GM23338 (cell line): ENCODE measurements at regions not wholly inside any gene's neighbourhood (a gene's known extent, or its start where the extent isn't known, plus 50 kb on each side); places are given as distances from the start of the nearest gene placed in this dataset.

Source experiments
- ATAC-seq: fragments of 200-7000 bp; cut with Tn5 transposase; 3 replicates; pipeline ENCODE4 v1.9.1; 2020
- DNase-seq: peaks from one replicate; pipeline ENCODE4 v3.0.0-alpha.2; 2015; ENCODE audit warnings: low spot score
- H2AFZ ChIP-seq: fragments of 200-600 bp; sonication (generic); 2 replicates; pipeline ENCODE4 v1.8.0; 2016; ENCODE audit warnings: antibody characterized with exemption, mild to moderate bottlenecking, moderate library complexity
- H3F3A ChIP-seq: fragments of 200-600 bp; sonication (generic); replicated peaks from 2 replicates; pipeline ENCODE4 v1.8.0; 2017; ENCODE audit warnings: antibody characterized with exemption, mixed run types, low read depth
- H3K27ac ChIP-seq: fragments of 200-600 bp; sonication (generic); 2 replicates; pipeline ENCODE4 v1.6.1; 2016; ENCODE audit warnings: low read depth
- H3K27me3 ChIP-seq: fragments of 200-600 bp; sonication (generic); 2 replicates; pipeline ENCODE4 v1.8.0; 2016; ENCODE audit warnings: mild to moderate bottlenecking, mixed run types, moderate library complexity; ENCODE audit not compliant: insufficient read depth
- H3K36me3 ChIP-seq: fragments of 200-600 bp; sonication (generic); 2 replicates; pipeline ENCODE4 v1.8.0; 2016; ENCODE audit warnings: mild to moderate bottlenecking; ENCODE audit not compliant: insufficient read depth
- H3K4me1 ChIP-seq: fragments of 200-600 bp; sonication (generic); 2 replicates; pipeline ENCODE4 v1.8.0; 2016; ENCODE audit warnings: mild to moderate bottlenecking, moderate library complexity; ENCODE audit not compliant: insufficient read depth
- H3K4me2 ChIP-seq: fragments of 200-600 bp; sonication (generic); 2 replicates; pipeline ENCODE4 v1.7.1; 2017; ENCODE audit warnings: mixed run types
- H3K4me3 ChIP-seq: fragments of 200-600 bp; sonication (generic); 2 replicates; pipeline ENCODE4 v1.6.1; 2016; ENCODE audit warnings: mixed run types
- H3K79me2 ChIP-seq: fragments of 200-600 bp; sonication (generic); replicated peaks from 2 replicates; pipeline ENCODE4 v1.8.0; 2017; ENCODE audit warnings: mild to moderate bottlenecking; ENCODE audit not compliant: insufficient read depth
- H3K9me2 ChIP-seq: fragments of 200-600 bp; sonication (generic); 2 replicates; pipeline ENCODE4 v1.8.0; 2017; ENCODE audit not compliant: insufficient read depth
- H4K20me1 ChIP-seq: fragments of 200-600 bp; sonication (generic); replicated peaks from 2 replicates; pipeline ENCODE4 v1.8.0; 2017; ENCODE audit warnings: mild to moderate bottlenecking; ENCODE audit not compliant: insufficient read depth
- H3K27ac Mint-ChIP-seq: 2 replicates; pipeline ENCODE4 v1.8.0; 2020; ENCODE audit warnings: inconsistent platforms, mild to moderate bottlenecking, moderate library complexity, mixed read lengths
- H3K27me3 Mint-ChIP-seq: 3 replicates; pipeline ENCODE4 v1.8.0; 2022; ENCODE audit warnings: low read depth, mild to moderate bottlenecking, moderate library complexity, mixed read lengths, inconsistent platforms; ENCODE audit not compliant: insufficient read depth, poor library complexity
- H3K36me3 Mint-ChIP-seq: 3 replicates; pipeline ENCODE4 v1.8.0; 2021; ENCODE audit warnings: low read depth, mild to moderate bottlenecking, inconsistent platforms, moderate library complexity, mixed read lengths
- H3K4me1 Mint-ChIP-seq: 3 replicates; pipeline ENCODE4 v1.8.0; 2020; ENCODE audit warnings: mild to moderate bottlenecking, inconsistent platforms, mixed read lengths
- H3K4me3 Mint-ChIP-seq: 3 replicates; pipeline ENCODE4 v1.8.0; 2021; ENCODE audit warnings: moderate library complexity, mild to moderate bottlenecking, inconsistent platforms, mixed read lengths
- H3K9me3 Mint-ChIP-seq: 3 replicates; pipeline ENCODE4 v1.8.0; 2020; ENCODE audit warnings: moderate library complexity, mild to moderate bottlenecking, inconsistent platforms, mixed read lengths
- CREB1 ChIP-seq: fragments of 250-450 bp; sonication (Bioruptor Pico); IDR thresholded peaks from 2 replicates; pipeline ENCODE4 v1.5.0; 2020; ENCODE audit warnings: low read depth, mild to moderate bottlenecking, moderate library complexity
- CTCF ChIP-seq, 2 experiments: fragments of 200-600 bp in 1 of 2; sonication (generic) in 1 of 2; conservative IDR thresholded peaks; 2 replicates each; pipeline versions ENCODE4 v1.5.1 to v1.6.1; 2016 to 2017; ENCODE audit warnings: antibody characterized with exemption in 2 of 2, low read depth in 2 of 2, mild to moderate bottlenecking in 2 of 2, moderate library complexity in 1 of 2
- ETS1 ChIP-seq: IDR thresholded peaks from 2 replicates; pipeline ENCODE4 v1.6.1; 2016; ENCODE audit warnings: antibody characterized with exemption
- EZH2 ChIP-seq: fragments of 200-600 bp; sonication (generic); IDR thresholded peaks from one replicate; pipeline ENCODE4 v1.8.0; 2017; ENCODE audit warnings: antibody characterized with exemption, mild to moderate bottlenecking, low read depth; ENCODE audit not compliant: unreplicated experiment
- EZH2phosphoT487 ChIP-seq: fragments of 200-600 bp; sonication (generic); IDR thresholded peaks from one replicate; pipeline ENCODE4 v1.8.1; 2018; ENCODE audit warnings: antibody characterized with exemption; ENCODE audit not compliant: unreplicated experiment
- JUNB ChIP-seq: IDR thresholded peaks from one replicate; pipeline ENCODE4 v1.6.1; 2016; ENCODE audit warnings: antibody characterized with exemption; ENCODE audit not compliant: unreplicated experiment
- NANOG ChIP-seq: IDR thresholded peaks from 2 replicates; pipeline ENCODE4 v1.6.1; 2016; ENCODE audit warnings: antibody characterized with exemption, borderline replicate concordance
- POLR2AphosphoS5 ChIP-seq: IDR thresholded peaks from 2 replicates; pipeline ENCODE4 v1.6.1; 2016; ENCODE audit warnings: antibody characterized with exemption, low read depth
- REST ChIP-seq: IDR thresholded peaks from one replicate; pipeline ENCODE4 v1.6.1; 2018; ENCODE audit warnings: antibody characterized with exemption; ENCODE audit not compliant: unreplicated experiment
- STAT1 ChIP-seq: IDR thresholded peaks from one replicate; pipeline ENCODE4 v1.6.1; 2016; ENCODE audit warnings: antibody characterized with exemption; ENCODE audit not compliant: unreplicated experiment
- ZNF114 ChIP-seq: fragments of 250-450 bp; sonication (Bioruptor Pico); IDR thresholded peaks from 2 replicates; pipeline ENCODE4 v1.5.0; 2020; ENCODE audit warnings: mild to moderate bottlenecking, moderate library complexity
- ZNF331 ChIP-seq: fragments of 250-450 bp; sonication (Bioruptor Pico); IDR thresholded peaks from 2 replicates; pipeline ENCODE4 v1.5.0; 2020; ENCODE audit warnings: low read depth, mild to moderate bottlenecking, moderate library complexity
- ZNF462 ChIP-seq: fragments of 250-450 bp; sonication (Bioruptor Pico); IDR thresholded peaks from 2 replicates; pipeline ENCODE4 v1.5.0; 2020; ENCODE audit warnings: mild to moderate bottlenecking, moderate library complexity

GRCh38 chr7:32178677-32179366, 108.6 kb upstream of the PDE1C start:
- no peaks in the 10 kb centered on the region for H3K36me3 Mint-ChIP-seq
- peaks cover 5% of the 10 kb centered on the region for H3K27me3 Mint-ChIP-seq
- no peak overlapping the region for H3K4me3 Mint-ChIP-seq
- Histone ChIP-seq H3K9me2 (no peaks in the 10 kb centered on the region), H3K4me1 (no peaks in the 10 kb centered on the region), H2AFZ (no peak overlapping the region), H3K4me2 (no peak overlapping the region), H4K20me1 (no peaks in the 10 kb centered on the region), H3K36me3 (no peaks in the 10 kb centered on the region), H3K27ac (no peak overlapping the region), H3K27me3 (no peaks in the 10 kb centered on the region), H3F3A (no peaks in the 10 kb centered on the region), H3K4me3 (no peak overlapping the region), H3K79me2 (no peaks in the 10 kb centered on the region)
- H3K9me3 Mint-ChIP-seq = peaks cover 4% of the 10 kb centered on the region; the same call in 1 of the 3 replicates
- DNase-seq (no peak), ATAC-seq (no peak)
- TF ChIP-seq STAT1 (no peak), ZNF462 (no peak), NANOG (no peak), ETS1 (no peak), REST (no peak), EZH2 (no peak), EZH2phosphoT487 (no peak), ZNF331 (no peak), CREB1 (CRISPR knock-in tag) (no peak), JUNB (no peak), ZNF114 (CRISPR knock-in tag) (no peak), CTCF (conservative IDR thresholded peaks at IDR 0.05; ENCODE audit: low read depth in 2 of 2) (no peak), POLR2AphosphoS5 (no peak)
- H3K27ac Mint-ChIP-seq = no peak overlapping the region
- peaks cover 9% of the 10 kb centered on the region; the same call in 2 of the 3 replicates for H3K4me1 Mint-ChIP-seq
